Kidney (tissue), 13 donors: ENCODE measurements at regions not wholly inside any gene's neighbourhood (a gene's known extent, or its start where the extent isn't known, plus 50 kb on each side); places are given as distances from the start of the nearest gene placed in this dataset.
A peak's percentile ranks its signal among the peaks of the same experiment; 100 is the strongest.
"Not testable (repeated sequence)": the region's sequence is repeated elsewhere in the genome, so short reads cannot be mapped to it uniquely, and the experiment has no call there.

Experiments
- DNase-seq, 5 donors: peaks; one replicate each; pipeline ENCODE4 v3.0.0-alpha.2; 2013 to 2020
- FAIRE-seq: peaks from 2 replicates; lab custom pipeline; 2012; peaks lifted over from hg19 to GRCh38; lab: Jason Lieb, UNC
- H3K27ac ChIP-seq, 2 donors: one replicate each; pipeline ENCODE4 v1.7.0; 2013; ENCODE audit warnings: low read depth in 2 of 2, low read length in 2 of 2, inconsistent platforms in 1 of 2
- H3K27me3 ChIP-seq: one replicate; pipeline ENCODE4 v1.7.1; 2013; ENCODE audit warnings: low read length, inconsistent platforms; ENCODE audit not compliant: control insufficient read depth, insufficient read depth
- H3K36me3 ChIP-seq, 3 donors: one replicate each; pipeline versions ENCODE4 v1.7.0 to v1.7.1; 2013; ENCODE audit warnings: low read length in 3 of 3, control low read depth in 1 of 3, inconsistent platforms in 1 of 3; ENCODE audit not compliant: insufficient read depth in 3 of 3, control insufficient read depth in 2 of 3
- H3K4me1 ChIP-seq, 3 donors: one replicate each; pipeline versions ENCODE4 v1.7.0 to v1.7.1; 2013; ENCODE audit warnings: low read length in 3 of 3, inconsistent platforms in 1 of 3, low read depth in 1 of 3; ENCODE audit not compliant: control insufficient read depth in 2 of 3, insufficient read depth in 2 of 3
- H3K4me3 ChIP-seq, 3 donors: one replicate each; pipeline versions ENCODE4 v1.7.0 to v1.8.1; 2013; ENCODE audit warnings: low read length in 3 of 3, control low read depth in 1 of 3, inconsistent platforms in 1 of 3
- H3K9ac ChIP-seq, 3 donors: one replicate each; pipeline versions ENCODE4 v1.7.0 to v1.7.1; 2013; ENCODE audit warnings: low read length in 3 of 3, control low read depth in 1 of 3, inconsistent platforms in 1 of 3
- H3K9me3 ChIP-seq, 3 donors: one replicate each; pipeline versions ENCODE4 v1.7.0 to v1.7.1; 2013; ENCODE audit warnings: low read length in 3 of 3, control low read depth in 1 of 3, inconsistent platforms in 1 of 3; ENCODE audit not compliant: control insufficient read depth in 2 of 3, insufficient read depth in 1 of 3
- intact Hi-C: fragments of 100-400 bp; cut with DNase I; formaldehyde crosslinking; loops from one replicate; pipeline ENCODE4 v1.11.1; 2022
- TF ChIP-seq, protein P1 (sequence below): IDR thresholded peaks from 3 replicates; pipeline ENCODE4 v1.5.1; 2012; ENCODE audit warnings: mild to moderate bottlenecking, moderate library complexity, borderline replicate concordance; ENCODE audit not compliant: insufficient read depth; ENCODE audit errors: extremely low read depth
- donor health status: control.
- donor health status: control.
- donor health status: control.
- donor health status: control.
- donor health status: control.
- donor health status: DM: yes; HTN: yes; CAD: no.
- donor health status: Normal renal cell carcinoma (clear cell type).

GRCh38 chr1:234954613-234955012, 174.0 kb downstream of the TOMM20 start:
- H3K27ac ChIP-seq: peak overlapping the region; percentile 42 to 84
- no peaks in the 10 kb centered on the region for H3K36me3 ChIP-seq
- no peaks in the 10 kb centered on the region for H3K27me3 ChIP-seq
- peak overlapping the region in 1 of 3 donors; percentile 51 for H3K9ac ChIP-seq
- H3K4me1 ChIP-seq: peaks cover 17 to 42% (median 19%) of the 10 kb centered on the region in 3 donors
- no peak for FAIRE-seq
- H3K4me3 ChIP-seq: no peak overlapping the region
- intact Hi-C loops: no loop called here
- TF ChIP-seq, protein P1, sequence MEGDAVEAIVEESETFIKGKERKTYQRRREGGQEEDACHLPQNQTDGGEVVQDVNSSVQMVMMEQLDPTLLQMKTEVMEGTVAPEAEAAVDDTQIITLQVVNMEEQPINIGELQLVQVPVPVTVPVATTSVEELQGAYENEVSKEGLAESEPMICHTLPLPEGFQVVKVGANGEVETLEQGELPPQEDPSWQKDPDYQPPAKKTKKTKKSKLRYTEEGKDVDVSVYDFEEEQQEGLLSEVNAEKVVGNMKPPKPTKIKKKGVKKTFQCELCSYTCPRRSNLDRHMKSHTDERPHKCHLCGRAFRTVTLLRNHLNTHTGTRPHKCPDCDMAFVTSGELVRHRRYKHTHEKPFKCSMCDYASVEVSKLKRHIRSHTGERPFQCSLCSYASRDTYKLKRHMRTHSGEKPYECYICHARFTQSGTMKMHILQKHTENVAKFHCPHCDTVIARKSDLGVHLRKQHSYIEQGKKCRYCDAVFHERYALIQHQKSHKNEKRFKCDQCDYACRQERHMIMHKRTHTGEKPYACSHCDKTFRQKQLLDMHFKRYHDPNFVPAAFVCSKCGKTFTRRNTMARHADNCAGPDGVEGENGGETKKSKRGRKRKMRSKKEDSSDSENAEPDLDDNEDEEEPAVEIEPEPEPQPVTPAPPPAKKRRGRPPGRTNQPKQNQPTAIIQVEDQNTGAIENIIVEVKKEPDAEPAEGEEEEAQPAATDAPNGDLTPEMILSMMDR: no peak
- peaks cover 0 to under 1% (median 0%) of the 10 kb centered on the region in 3 donors for H3K9me3 ChIP-seq
- DNase-seq: peak in 1 of 5 donors; percentile 45

GRCh38 chr1:234953655-234954405, 174.8 kb downstream of the TOMM20 start:
- intact Hi-C loops: no loop called here
- FAIRE-seq: no peak
- no peaks in the 10 kb centered on the region for H3K36me3 ChIP-seq
- H3K4me1 ChIP-seq: peaks cover 13 to 37% (median 18%) of the 10 kb centered on the region in 3 donors
- TF ChIP-seq, protein P1: no peak
- no peak for DNase-seq
- H3K27ac ChIP-seq: peak overlapping the region in 1 of 2 donors; percentile 84
- H3K4me3 ChIP-seq: no peak overlapping the region
- H3K9ac ChIP-seq: no peak overlapping the region
- H3K27me3 ChIP-seq: no peaks in the 10 kb centered on the region
- peaks cover 0 to 4% (median 0%) of the 10 kb centered on the region in 3 donors for H3K9me3 ChIP-seq

DNA sequence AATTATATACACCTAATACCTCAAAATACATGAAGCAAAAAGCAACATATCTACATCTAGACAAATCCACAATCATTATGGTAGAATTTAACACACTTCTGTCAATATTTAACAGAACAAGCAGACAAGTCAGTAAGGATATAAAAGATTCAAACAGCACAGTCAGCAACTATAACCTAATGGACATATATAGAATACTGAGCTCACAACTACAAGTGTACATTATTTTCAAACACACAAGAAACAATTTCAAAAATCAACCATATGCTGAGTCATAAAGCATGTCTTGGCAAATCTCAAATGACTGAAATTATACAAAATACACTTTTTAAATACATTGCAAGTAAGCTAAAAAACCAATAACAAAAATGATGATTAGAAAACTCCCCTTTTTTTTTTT, 178.0 kb downstream of the TOMM20 start:
- H3K27ac ChIP-seq: no peak overlapping the region
- no peaks in the 10 kb centered on the region for H3K27me3 ChIP-seq
- intact Hi-C loops: no loop called here
- H3K4me1 ChIP-seq: peaks cover 6 to 14% (median 14%) of the 10 kb centered on the region in 3 donors
- TF ChIP-seq, protein P1: no peak
- H3K9me3 ChIP-seq: peaks cover 0 to 4% (median 0%) of the 10 kb centered on the region in 3 donors
- FAIRE-seq (no peak), DNase-seq (no peak)
- no peak overlapping the region for H3K9ac ChIP-seq
- no peaks in the 10 kb centered on the region for H3K36me3 ChIP-seq
- H3K4me3 ChIP-seq: no peak overlapping the region

GRCh38 chr1:234949528-234949927, 179.1 kb downstream of the TOMM20 start:
- H3K9me3 ChIP-seq, FAIRE-seq, H3K27ac ChIP-seq, H3K27me3 ChIP-seq, intact Hi-C loops, H3K9ac ChIP-seq, H3K36me3 ChIP-seq, H3K4me1 ChIP-seq, DNase-seq, H3K4me3 ChIP-seq: not testable (repeated sequence)
